ENCODE measurements at regions not wholly inside any gene's neighbourhood (a gene's known extent, or its start where the extent isn't known, plus 50 kb on each side); places are given as distances from the start of the nearest gene placed in this dataset.

DNA sequence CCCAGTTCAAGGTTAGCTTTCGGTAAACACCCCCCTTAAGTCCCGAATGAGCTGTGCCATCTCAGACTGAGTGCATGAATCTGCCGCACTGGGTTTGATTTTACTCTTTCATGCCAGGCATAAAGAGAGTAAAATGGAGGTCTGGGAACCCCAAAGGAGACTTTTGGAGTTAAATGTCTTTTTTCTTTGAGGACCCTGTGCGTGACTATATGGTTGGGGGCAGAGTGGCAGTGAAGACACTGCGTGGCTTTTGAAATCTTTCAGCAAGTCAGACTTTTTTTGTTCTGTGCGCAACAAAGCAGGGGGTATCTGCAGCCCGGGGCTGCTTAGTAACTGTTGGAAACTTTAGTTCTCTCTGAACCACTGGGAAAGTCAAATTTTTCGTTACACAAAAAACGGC, 392.9 kb upstream of the SALL1 start:
- Histone ChIP-seq H3K4me3 (replicated peaks in 1 of 2; ENCODE audit: low read depth in 1 of 2, low read length in 2 of 2) (no peak overlapping the region), H3K79me2 (ENCODE audit: insufficient read depth, low read length) (no peaks in the 10 kb centered on the region), H2AFZ (ENCODE audit: low read depth, low read length, poor library complexity, severe bottlenecking) (no peak overlapping the region), H4K20me1 (ENCODE audit: insufficient read depth) (no peaks in the 10 kb centered on the region), H3K27me3 (ENCODE audit: insufficient read depth, low read length) (no peaks in the 10 kb centered on the region), H3K4me2 (ENCODE audit: low read length) (no peak overlapping the region), H3K9ac (ENCODE audit: low read length) (no peak overlapping the region), H3K36me3 (ENCODE audit: control insufficient read depth in 1 of 2, insufficient read depth in 2 of 2, low read length in 2 of 2) (no peaks in the 10 kb centered on the region), H3K9me3 (ENCODE audit: control insufficient read depth in 1 of 2, insufficient read depth in 1 of 2, low read depth in 1 of 2, low read length in 2 of 2) (peaks cover 10 to 13% of the 10 kb centered on the region in 2 experiments; a peak in 2 of 4 replicates), H3K9me2 (ENCODE audit: insufficient read depth) (no peaks in the 10 kb centered on the region), H3K27ac (ENCODE audit: low read depth, low read length) (no peak overlapping the region), H3K4me1 (ENCODE audit: control insufficient read depth in 1 of 2, insufficient read depth in 2 of 2, low read length in 2 of 2) (no peaks in the 10 kb centered on the region)
- RAD21 ChIA-PET (ENCODE audit: low non-redundant PET in 1 of 2, low total read pairs in 2 of 2, uncharacterized antibody in 2 of 2, unreplicated experiment in 2 of 2) = no interaction called here
- TF ChIP-seq EZH2phosphoT487 (IDR thresholded peaks at IDR 0.05; ENCODE audit: borderline replicate concordance) = no peak
- no peak for TF ChIP-seq SIN3A (IDR thresholded peaks at IDR 0.05; ENCODE audit: low read depth)
- TF ChIP-seq ATF3 (IDR thresholded peaks at IDR 0.05) = no peak
- TF ChIP-seq SRF (IDR thresholded peaks at IDR 0.05; ENCODE audit: low read depth) = no peak
- no peak for TF ChIP-seq EZH2 (IDR thresholded peaks at IDR 0.05)
- TF ChIP-seq SP1 (IDR thresholded peaks at IDR 0.05; ENCODE audit: low read depth) = no peak
- TF ChIP-seq ELF1 (IDR thresholded peaks at IDR 0.05; ENCODE audit: borderline replicate concordance, low read depth) = no peak
- TF ChIP-seq, protein P1, sequence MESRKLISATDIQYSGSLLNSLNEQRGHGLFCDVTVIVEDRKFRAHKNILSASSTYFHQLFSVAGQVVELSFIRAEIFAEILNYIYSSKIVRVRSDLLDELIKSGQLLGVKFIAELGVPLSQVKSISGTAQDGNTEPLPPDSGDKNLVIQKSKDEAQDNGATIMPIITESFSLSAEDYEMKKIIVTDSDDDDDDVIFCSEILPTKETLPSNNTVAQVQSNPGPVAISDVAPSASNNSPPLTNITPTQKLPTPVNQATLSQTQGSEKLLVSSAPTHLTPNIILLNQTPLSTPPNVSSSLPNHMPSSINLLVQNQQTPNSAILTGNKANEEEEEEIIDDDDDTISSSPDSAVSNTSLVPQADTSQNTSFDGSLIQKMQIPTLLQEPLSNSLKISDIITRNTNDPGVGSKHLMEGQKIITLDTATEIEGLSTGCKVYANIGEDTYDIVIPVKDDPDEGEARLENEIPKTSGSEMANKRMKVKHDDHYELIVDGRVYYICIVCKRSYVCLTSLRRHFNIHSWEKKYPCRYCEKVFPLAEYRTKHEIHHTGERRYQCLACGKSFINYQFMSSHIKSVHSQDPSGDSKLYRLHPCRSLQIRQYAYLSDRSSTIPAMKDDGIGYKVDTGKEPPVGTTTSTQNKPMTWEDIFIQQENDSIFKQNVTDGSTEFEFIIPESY (IDR thresholded peaks at IDR 0.05; ENCODE audit: extremely low read depth, insufficient replicate concordance, low read length) = no peak
- TF ChIP-seq EGR1 (IDR thresholded peaks at IDR 0.05; ENCODE audit: low read depth) = no peak
- TF ChIP-seq FOSL1 (IDR thresholded peaks at IDR 0.05; ENCODE audit: low read depth) = no peak
- no peak for TF ChIP-seq POLR2AphosphoS5 (IDR thresholded peaks at IDR 0.05; ENCODE audit: low read depth, low read length)
- no peak for TF ChIP-seq TCF7L2 (IDR thresholded peaks at IDR 0.05; ENCODE audit: borderline replicate concordance, extremely low read depth, insufficient read depth, insufficient read length)
- TF ChIP-seq, protein P2, sequence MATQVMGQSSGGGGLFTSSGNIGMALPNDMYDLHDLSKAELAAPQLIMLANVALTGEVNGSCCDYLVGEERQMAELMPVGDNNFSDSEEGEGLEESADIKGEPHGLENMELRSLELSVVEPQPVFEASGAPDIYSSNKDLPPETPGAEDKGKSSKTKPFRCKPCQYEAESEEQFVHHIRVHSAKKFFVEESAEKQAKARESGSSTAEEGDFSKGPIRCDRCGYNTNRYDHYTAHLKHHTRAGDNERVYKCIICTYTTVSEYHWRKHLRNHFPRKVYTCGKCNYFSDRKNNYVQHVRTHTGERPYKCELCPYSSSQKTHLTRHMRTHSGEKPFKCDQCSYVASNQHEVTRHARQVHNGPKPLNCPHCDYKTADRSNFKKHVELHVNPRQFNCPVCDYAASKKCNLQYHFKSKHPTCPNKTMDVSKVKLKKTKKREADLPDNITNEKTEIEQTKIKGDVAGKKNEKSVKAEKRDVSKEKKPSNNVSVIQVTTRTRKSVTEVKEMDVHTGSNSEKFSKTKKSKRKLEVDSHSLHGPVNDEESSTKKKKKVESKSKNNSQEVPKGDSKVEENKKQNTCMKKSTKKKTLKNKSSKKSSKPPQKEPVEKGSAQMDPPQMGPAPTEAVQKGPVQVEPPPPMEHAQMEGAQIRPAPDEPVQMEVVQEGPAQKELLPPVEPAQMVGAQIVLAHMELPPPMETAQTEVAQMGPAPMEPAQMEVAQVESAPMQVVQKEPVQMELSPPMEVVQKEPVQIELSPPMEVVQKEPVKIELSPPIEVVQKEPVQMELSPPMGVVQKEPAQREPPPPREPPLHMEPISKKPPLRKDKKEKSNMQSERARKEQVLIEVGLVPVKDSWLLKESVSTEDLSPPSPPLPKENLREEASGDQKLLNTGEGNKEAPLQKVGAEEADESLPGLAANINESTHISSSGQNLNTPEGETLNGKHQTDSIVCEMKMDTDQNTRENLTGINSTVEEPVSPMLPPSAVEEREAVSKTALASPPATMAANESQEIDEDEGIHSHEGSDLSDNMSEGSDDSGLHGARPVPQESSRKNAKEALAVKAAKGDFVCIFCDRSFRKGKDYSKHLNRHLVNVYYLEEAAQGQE (IDR thresholded peaks at IDR 0.05; ENCODE audit: low read depth) = no peak
- no peak for TF ChIP-seq CTCF (IDR thresholded peaks at IDR 0.05 in 2 of 3, conservative IDR thresholded peaks at IDR 0.05 in 1 of 3; ENCODE audit: borderline replicate concordance in 1 of 3, insufficient read depth in 1 of 3, low read depth in 2 of 3, low read length in 2 of 3)
- intact Hi-C loops (cut with micrococcal nuclease) = no loop called here
- POLR2A ChIA-PET = no interaction called here
- BruUV-seq (replicated peaks) = no TSS peak
- ATAC-seq = no peak
- DNase-seq (ENCODE audit: low read depth, low spot score) = no peak
- CTCF ChIA-PET = no interaction called here
